Gastrocnemius medialis (tissue), 4 donors: ENCODE measurements at regions not wholly inside any gene's neighbourhood (a gene's known extent, or its start where the extent isn't known, plus 50 kb on each side); places are given as distances from the start of the nearest gene placed in this dataset.

Experiments
- ATAC-seq, 2 donors: fragments of 150-250 bp; one replicate each; pipeline ENCODE4 v1.9.1; 2016
- DNase-seq, 2 donors: peaks; one replicate each; pipeline ENCODE4 v3.0.0-alpha.2; 2019
- H3K27ac ChIP-seq, 4 donors: fragments of 200-600 bp; sonication (generic); 1 replicate in 1 of 4; 2 replicates in 3 of 4; pipeline ENCODE4 v1.5.1; 2016 to 2018; ENCODE audit warnings: mild to moderate bottlenecking in 2 of 4, moderate library complexity in 1 of 4
- H3K27me3 ChIP-seq, 3 donors: fragments of 200-600 bp; sonication (generic) in 2 of 3; 1 replicate in 1 of 3; 2 replicates in 2 of 3; pipeline versions ENCODE4 v1.5.1 to v1.6.0; 2016 to 2019; ENCODE audit warnings: mild to moderate bottlenecking in 1 of 3, moderate library complexity in 1 of 3
- H3K36me3 ChIP-seq, 2 donors: fragments of 200-600 bp; sonication (generic) in 1 of 2; one replicate each; pipeline ENCODE4 v1.5.1; 2017 to 2018
- H3K4me1 ChIP-seq, 2 donors: fragments of 200-600 bp; sonication (generic) in 1 of 2; one replicate each; pipeline ENCODE4 v1.5.1; 2016 to 2017; ENCODE audit warnings: mild to moderate bottlenecking in 2 of 2
- H3K4me3 ChIP-seq, 4 donors: fragments of 200-600 bp; sonication (generic) in 3 of 4; 1 replicate in 1 of 4; 2 replicates in 3 of 4; pipeline ENCODE4 v1.5.1; 2016 to 2019; ENCODE audit warnings: mild to moderate bottlenecking in 2 of 4
- H3K9me3 ChIP-seq, 3 donors: fragments of 200-600 bp; sonication (generic) in 2 of 3; 1 replicate in 1 of 3; 2 replicates in 2 of 3; pipeline ENCODE4 v1.5.1; 2016 to 2019
- POLR2A ChIP-seq, 2 donors: fragments of 450-650 bp; IDR thresholded peaks; one replicate each; pipeline ENCODE4 v1.6.1; 2017; ENCODE audit warnings: antibody characterized with exemption in 2 of 2, mild to moderate bottlenecking in 2 of 2, moderate library complexity in 2 of 2
- in situ Hi-C, 4 donors: fragments of 200-750 bp; cut with MboI; loops; one replicate each; pipeline versions ENCODE4 v1.15.0 to v1.8.0; 2017; ENCODE audit warnings: low sequenced_read_pairs in 4 of 4
- intact Hi-C: fragments of 100-400 bp; cut with DNase I; formaldehyde crosslinking; loops from one replicate; pipeline ENCODE4 v1.15.1; 2023; ENCODE audit warnings: low total_unique reads
- TF ChIP-seq, protein P1 (sequence below), 5 experiments: fragments of 450-650 bp in 3 of 5; fragments of 200-600 bp in 2 of 5; sonication (generic) in 2 of 5; IDR thresholded peaks in 4 of 5; conservative IDR thresholded peaks in 1 of 5; 1 replicate in 4 of 5; 2 replicates in 1 of 5; pipeline ENCODE4 v1.5.1; 2016 to 2019; ENCODE audit warnings: antibody characterized with exemption in 5 of 5, mild to moderate bottlenecking in 3 of 5, moderate library complexity in 3 of 5

DNA sequence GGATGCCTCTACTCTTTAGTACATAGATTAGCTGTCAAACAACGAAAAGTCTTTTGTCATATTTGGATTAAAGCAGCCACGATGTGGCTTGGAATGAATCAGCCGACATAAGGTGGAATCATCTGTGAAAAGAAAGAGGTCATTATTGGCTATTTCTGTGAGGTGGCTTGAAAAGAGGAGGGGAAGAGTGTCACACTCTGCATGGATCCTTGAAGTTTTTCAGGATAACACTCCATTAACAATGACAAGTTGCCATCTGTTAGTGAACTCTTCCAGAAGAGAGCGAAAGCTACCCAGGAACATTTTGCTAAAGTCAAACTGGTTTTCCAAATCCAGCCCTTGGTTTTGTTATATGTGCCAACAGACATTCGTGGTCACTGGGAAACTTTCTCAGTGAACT is 1604.8 kb downstream of the OLFM4 start:
- H3K9me3 ChIP-seq, result no peaks in the 10 kb centered on the region
- intact Hi-C loops, result no loop called here
- H3K4me3 ChIP-seq, result no peak overlapping the region
- ATAC-seq, result no peak
- H3K27ac ChIP-seq, result no peak overlapping the region
- no peaks in the 10 kb centered on the region for H3K36me3 ChIP-seq
- no peak for TF ChIP-seq POLR2A (IDR thresholded peaks at IDR 0.05)
- TF ChIP-seq, protein P1, sequence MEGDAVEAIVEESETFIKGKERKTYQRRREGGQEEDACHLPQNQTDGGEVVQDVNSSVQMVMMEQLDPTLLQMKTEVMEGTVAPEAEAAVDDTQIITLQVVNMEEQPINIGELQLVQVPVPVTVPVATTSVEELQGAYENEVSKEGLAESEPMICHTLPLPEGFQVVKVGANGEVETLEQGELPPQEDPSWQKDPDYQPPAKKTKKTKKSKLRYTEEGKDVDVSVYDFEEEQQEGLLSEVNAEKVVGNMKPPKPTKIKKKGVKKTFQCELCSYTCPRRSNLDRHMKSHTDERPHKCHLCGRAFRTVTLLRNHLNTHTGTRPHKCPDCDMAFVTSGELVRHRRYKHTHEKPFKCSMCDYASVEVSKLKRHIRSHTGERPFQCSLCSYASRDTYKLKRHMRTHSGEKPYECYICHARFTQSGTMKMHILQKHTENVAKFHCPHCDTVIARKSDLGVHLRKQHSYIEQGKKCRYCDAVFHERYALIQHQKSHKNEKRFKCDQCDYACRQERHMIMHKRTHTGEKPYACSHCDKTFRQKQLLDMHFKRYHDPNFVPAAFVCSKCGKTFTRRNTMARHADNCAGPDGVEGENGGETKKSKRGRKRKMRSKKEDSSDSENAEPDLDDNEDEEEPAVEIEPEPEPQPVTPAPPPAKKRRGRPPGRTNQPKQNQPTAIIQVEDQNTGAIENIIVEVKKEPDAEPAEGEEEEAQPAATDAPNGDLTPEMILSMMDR (IDR thresholded peaks at IDR 0.05 in 4 of 5, conservative IDR thresholded peaks at IDR 0.05 in 1 of 5), result no peak
- in situ Hi-C loops, result no loop called here
- no peak for DNase-seq
- no peaks in the 10 kb centered on the region for H3K4me1 ChIP-seq
- H3K27me3 ChIP-seq, result no peaks in the 10 kb centered on the region

DNA sequence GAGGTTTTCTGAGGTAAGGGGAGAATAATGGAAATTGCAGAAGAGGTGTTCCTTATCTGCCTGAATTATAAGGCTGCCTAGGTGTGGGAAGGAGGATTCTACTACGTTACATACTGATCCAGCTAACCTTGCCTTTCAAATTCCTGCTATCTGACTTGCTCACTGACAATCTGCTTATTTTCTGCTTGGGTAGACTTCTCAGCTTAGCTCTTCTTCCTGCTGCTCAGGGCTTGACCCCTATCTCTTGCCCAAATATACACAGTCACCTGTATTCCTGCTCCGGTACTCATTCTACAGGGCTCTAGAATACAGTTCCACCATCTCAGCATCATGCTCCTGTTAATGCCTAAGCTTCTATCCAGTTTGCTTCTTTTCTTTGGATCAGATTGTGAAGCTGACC is 1607.6 kb downstream of the OLFM4 start:
- H3K27ac ChIP-seq, result no peak overlapping the region
- DNase-seq, result no peak
- no peaks in the 10 kb centered on the region for H3K9me3 ChIP-seq
- in situ Hi-C loops, result no loop called here
- H3K27me3 ChIP-seq, result no peaks in the 10 kb centered on the region
- TF ChIP-seq, protein P1 (IDR thresholded peaks at IDR 0.05 in 4 of 5, conservative IDR thresholded peaks at IDR 0.05 in 1 of 5), result no peak
- no peak for TF ChIP-seq POLR2A (IDR thresholded peaks at IDR 0.05)
- no peaks in the 10 kb centered on the region for H3K4me1 ChIP-seq
- no peak for ATAC-seq
- no peaks in the 10 kb centered on the region for H3K36me3 ChIP-seq
- no peak overlapping the region for H3K4me3 ChIP-seq
- intact Hi-C loops, result no loop called here

DNA sequence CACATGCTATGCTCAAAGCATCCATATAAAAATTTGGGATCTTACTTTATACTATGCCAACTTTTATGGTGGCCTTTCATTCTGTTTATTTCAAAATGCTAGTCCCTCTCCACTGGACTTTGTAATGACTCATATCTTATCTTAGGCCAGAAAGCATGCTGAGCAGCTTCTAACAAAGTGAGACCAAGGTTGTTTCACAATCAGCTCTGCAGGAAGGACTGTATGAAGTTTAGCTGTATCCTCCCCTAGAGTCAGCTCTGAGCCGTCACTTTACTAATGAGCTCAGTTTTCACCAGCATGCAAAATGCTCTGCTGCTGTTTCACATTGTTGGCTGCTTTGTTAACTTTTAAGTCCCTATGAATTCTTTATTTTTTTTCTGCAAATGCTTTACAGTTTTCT is 1608.8 kb downstream of the OLFM4 start:
- no peak for DNase-seq
- no peaks in the 10 kb centered on the region for H3K36me3 ChIP-seq
- in situ Hi-C loops, result no loop called here
- no peaks in the 10 kb centered on the region for H3K4me1 ChIP-seq
- ATAC-seq, result no peak
- H3K4me3 ChIP-seq, result no peak overlapping the region
- intact Hi-C loops, result no loop called here
- no peak overlapping the region for H3K27ac ChIP-seq
- no peaks in the 10 kb centered on the region for H3K27me3 ChIP-seq
- TF ChIP-seq POLR2A (IDR thresholded peaks at IDR 0.05), result no peak
- TF ChIP-seq, protein P1 (IDR thresholded peaks at IDR 0.05 in 4 of 5, conservative IDR thresholded peaks at IDR 0.05 in 1 of 5), result no peak
- no peaks in the 10 kb centered on the region for H3K9me3 ChIP-seq

DNA sequence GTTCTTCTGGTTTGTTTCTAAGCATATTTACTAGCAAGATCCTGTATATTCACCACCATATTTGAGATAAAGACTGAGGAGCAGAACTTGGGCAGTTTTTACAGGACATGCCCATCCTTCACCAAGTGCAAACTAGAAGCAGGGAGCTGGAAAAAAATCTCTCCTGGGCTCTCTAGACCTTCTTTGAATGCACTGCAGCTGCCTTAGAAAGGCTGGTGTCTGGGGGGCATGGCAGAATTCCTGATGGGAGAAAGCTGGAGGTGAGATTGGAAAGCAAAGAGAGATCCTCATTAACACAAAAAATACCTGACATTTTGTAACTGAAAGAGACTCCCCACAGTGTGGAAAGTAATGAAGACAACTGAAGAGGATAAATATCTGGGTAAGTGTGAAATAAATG is 1612.1 kb downstream of the OLFM4 start:
- no peaks in the 10 kb centered on the region for H3K36me3 ChIP-seq
- no peaks in the 10 kb centered on the region for H3K4me1 ChIP-seq
- H3K27ac ChIP-seq, result no peak overlapping the region
- in situ Hi-C loops (no loop called here), intact Hi-C loops (no loop called here)
- TF ChIP-seq POLR2A (IDR thresholded peaks at IDR 0.05), result no peak
- TF ChIP-seq, protein P1 (IDR thresholded peaks at IDR 0.05 in 4 of 5, conservative IDR thresholded peaks at IDR 0.05 in 1 of 5), result no peak
- H3K4me3 ChIP-seq, result no peak overlapping the region
- no peaks in the 10 kb centered on the region for H3K9me3 ChIP-seq
- H3K27me3 ChIP-seq, result no peaks in the 10 kb centered on the region
- no peak for DNase-seq
- ATAC-seq, result no peak

DNA sequence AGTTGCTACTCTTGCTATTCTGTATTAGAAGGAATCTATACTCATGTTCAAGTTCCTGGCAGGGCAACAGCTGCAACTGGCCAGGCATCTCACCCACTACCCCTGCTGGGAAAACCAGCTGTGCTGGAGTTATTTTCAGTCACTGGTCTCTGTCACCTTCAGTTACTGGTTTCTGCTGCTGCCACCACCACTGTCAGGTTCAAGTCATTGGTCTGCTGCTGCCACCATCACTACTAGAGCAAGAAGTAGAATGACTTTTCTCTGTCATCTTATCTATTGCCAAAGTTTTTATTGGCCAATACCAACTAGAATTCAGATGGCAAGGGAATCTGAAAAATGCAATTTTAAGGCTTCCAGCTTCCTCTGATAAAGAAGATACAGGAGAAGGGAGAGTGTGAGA is 1615.2 kb downstream of the OLFM4 start:
- ATAC-seq (no peak), DNase-seq (no peak)
- Histone ChIP-seq H3K27me3 (no peaks in the 10 kb centered on the region), H3K27ac (no peak overlapping the region), H3K9me3 (no peaks in the 10 kb centered on the region), H3K4me1 (no peaks in the 10 kb centered on the region), H3K4me3 (no peak overlapping the region), H3K36me3 (no peaks in the 10 kb centered on the region)
- in situ Hi-C loops, result no loop called here
- intact Hi-C loops, result no loop called here
- TF ChIP-seq, protein P1 (IDR thresholded peaks at IDR 0.05 in 4 of 5, conservative IDR thresholded peaks at IDR 0.05 in 1 of 5), result no peak
- no peak for TF ChIP-seq POLR2A (IDR thresholded peaks at IDR 0.05)
